ENCODE measurements at regions not wholly inside any gene's neighbourhood (a gene's known extent, or its start where the extent isn't known, plus 50 kb on each side); places are given as distances from the start of the nearest gene placed in this dataset.

- H3K4me1 ChIP-seq (replicated peaks in 1 of 2), result peaks cover 19 to 23% of the 10 kb centered on the region in 2 donors
- in situ Hi-C loops (cut with MboI; ENCODE audit: low pct_unique_long_range_greater_than_20kb in 2 of 9, low sequenced_read_pairs in 9 of 9, unreplicated experiment in 9 of 9), result no loop called here
- H3K4me3 ChIP-seq, result no peak overlapping the region
- 0 to 96% (median 83%) methylated on average over 1 to 4 of the region's 8 CpGs; no CpG with 5 or more reads in 5 of the 10 experiments for WGBS, 10 experiments
- ATAC-seq (replicated peaks in 6 of 8), result no peak
- H3K27ac ChIP-seq, result no peak overlapping the region
These were observed 496.7 kb upstream of the MYT1L start for GRCh38 chr2:2827761-2828221.

GRCh38 chr2:2827046-2827636 is 496.1 kb upstream of the MYT1L start:
- 25 to 98% (median 67%) methylated on average over 1 to 12 of the region's 16 CpGs for WGBS, 10 experiments

DNA sequence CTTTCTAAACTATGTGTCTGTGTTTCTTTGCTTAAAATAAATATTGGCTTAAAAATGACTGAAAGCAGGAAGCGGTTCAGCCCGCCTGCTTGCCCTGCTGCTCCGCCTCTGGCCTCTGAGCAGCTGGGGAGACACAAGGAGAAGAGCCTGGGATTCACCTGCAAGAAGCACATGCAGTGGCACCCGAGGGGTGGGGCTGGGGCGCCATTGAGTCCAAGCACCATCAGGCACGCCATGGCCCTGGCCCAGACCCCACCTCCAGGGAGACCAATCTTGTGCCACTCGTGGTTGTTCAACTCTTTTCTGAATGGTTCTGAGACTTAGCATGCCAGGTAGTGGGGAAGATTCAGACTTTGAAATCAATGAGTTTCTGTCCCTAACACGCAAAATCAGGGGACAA is 495.5 kb upstream of the MYT1L start:
- no peak for ATAC-seq (replicated peaks in 6 of 8)
- Histone ChIP-seq H3K4me3 (no peak overlapping the region), H3K4me1 (replicated peaks in 1 of 2) (peaks cover 11 to 14% of the 10 kb centered on the region in 2 donors), H3K27ac (no peak overlapping the region)
- WGBS, 10 experiments, result 50 to 100% (median 79%) methylated on average over 1 to 4 of the region's 8 CpGs; no CpG with 5 or more reads in 4 of the 10 experiments
- in situ Hi-C loops (cut with MboI; ENCODE audit: low pct_unique_long_range_greater_than_20kb in 2 of 9, low sequenced_read_pairs in 9 of 9, unreplicated experiment in 9 of 9), result no loop called here

More at GRCh38 chr2:2827046-2827636, 496.1 kb upstream of the MYT1L start:
- Histone ChIP-seq H3K4me1 (replicated peaks in 1 of 2) (peaks cover 15 to 19% of the 10 kb centered on the region in 2 donors), H3K4me3 (no peak overlapping the region), H3K27ac (no peak overlapping the region)
- in situ Hi-C loops (cut with MboI; ENCODE audit: low pct_unique_long_range_greater_than_20kb in 2 of 9, low sequenced_read_pairs in 9 of 9, unreplicated experiment in 9 of 9), result no loop called here
- ATAC-seq (replicated peaks in 6 of 8), result no peak

GRCh38 chr2:2826209-2826551 is 495.1 kb upstream of the MYT1L start:
- WGBS, 10 experiments, result 60 to 100% (median 69%) methylated on average over 1 to 7 of the region's 14 CpGs; no CpG with 5 or more reads in 7 of the 10 experiments
- no peak for ATAC-seq (replicated peaks in 6 of 8)
- H3K4me3 ChIP-seq, result no peak overlapping the region
- peaks cover 7 to 10% of the 10 kb centered on the region in 2 donors for H3K4me1 ChIP-seq (replicated peaks in 1 of 2)
- H3K27ac ChIP-seq, result no peak overlapping the region
- in situ Hi-C loops (cut with MboI; ENCODE audit: low pct_unique_long_range_greater_than_20kb in 2 of 9, low sequenced_read_pairs in 9 of 9, unreplicated experiment in 9 of 9), result no loop called here

- Histone ChIP-seq H3K4me3 (no peak overlapping the region), H3K27ac (no peak overlapping the region), H3K4me1 (replicated peaks in 1 of 2) (peaks cover 3 to 7% of the 10 kb centered on the region in 2 donors)
- WGBS, 10 experiments, result 40 to 96% (median 79%) methylated on average over 1 to 9 of the region's 21 CpGs; no CpG with 5 or more reads in 4 of the 10 experiments
- no peak for ATAC-seq (replicated peaks in 6 of 8)
- in situ Hi-C loops (cut with MboI; ENCODE audit: low pct_unique_long_range_greater_than_20kb in 2 of 9, low sequenced_read_pairs in 9 of 9, unreplicated experiment in 9 of 9), result no loop called here
These were observed 494.6 kb upstream of the MYT1L start for GRCh38 chr2:2825516-2826208.

GRCh38 chr2:2825062-2825461 is 494.0 kb upstream of the MYT1L start:
- H3K27ac ChIP-seq, result no peak overlapping the region
- WGBS, 10 experiments, result 40 to 95% (median 61%) methylated on average over 1 to 9 of the region's 9 CpGs; no CpG with 5 or more reads in 3 of the 10 experiments
- in situ Hi-C loops (cut with MboI; ENCODE audit: low pct_unique_long_range_greater_than_20kb in 2 of 9, low sequenced_read_pairs in 9 of 9, unreplicated experiment in 9 of 9), result no loop called here
- H3K4me3 ChIP-seq, result no peak overlapping the region
- no peak for ATAC-seq (replicated peaks in 6 of 8)
- peaks cover 3 to 7% of the 10 kb centered on the region in 2 donors for H3K4me1 ChIP-seq (replicated peaks in 1 of 2)

GRCh38 chr2:2824588-2824987 is 493.5 kb upstream of the MYT1L start:
- in situ Hi-C loops (cut with MboI; ENCODE audit: low pct_unique_long_range_greater_than_20kb in 2 of 9, low sequenced_read_pairs in 9 of 9, unreplicated experiment in 9 of 9), result no loop called here
- ATAC-seq (replicated peaks in 6 of 8), result no peak

GRCh38 chr2:2823061-2823753 is 492.1 kb upstream of the MYT1L start:
- H3K27ac ChIP-seq, result no peak overlapping the region
- in situ Hi-C loops (cut with MboI; ENCODE audit: low pct_unique_long_range_greater_than_20kb in 2 of 9, low sequenced_read_pairs in 9 of 9, unreplicated experiment in 9 of 9), result no loop called here
- no peak overlapping the region for H3K4me3 ChIP-seq
- ATAC-seq (replicated peaks in 6 of 8), result no peak
- WGBS, 10 experiments, result 0 to 100% (median 33%) methylated on average over 1 to 2 of the region's 3 CpGs; no CpG with 5 or more reads in 2 of the 10 experiments
- peaks cover 0 to 7% of the 10 kb centered on the region in 2 donors for H3K4me1 ChIP-seq (replicated peaks in 1 of 2)

More at GRCh38 chr2:2824588-2824987, 493.5 kb upstream of the MYT1L start:
- no peak overlapping the region for H3K27ac ChIP-seq
- H3K4me1 ChIP-seq (replicated peaks in 1 of 2), result peaks cover 3 to 7% of the 10 kb centered on the region in 2 donors
- no peak overlapping the region for H3K4me3 ChIP-seq
- 0 to 100% (median 90%) methylated on average over 1 to 5 of the region's 5 CpGs; no CpG with 5 or more reads in 3 of the 10 experiments for WGBS, 10 experiments

DNA sequence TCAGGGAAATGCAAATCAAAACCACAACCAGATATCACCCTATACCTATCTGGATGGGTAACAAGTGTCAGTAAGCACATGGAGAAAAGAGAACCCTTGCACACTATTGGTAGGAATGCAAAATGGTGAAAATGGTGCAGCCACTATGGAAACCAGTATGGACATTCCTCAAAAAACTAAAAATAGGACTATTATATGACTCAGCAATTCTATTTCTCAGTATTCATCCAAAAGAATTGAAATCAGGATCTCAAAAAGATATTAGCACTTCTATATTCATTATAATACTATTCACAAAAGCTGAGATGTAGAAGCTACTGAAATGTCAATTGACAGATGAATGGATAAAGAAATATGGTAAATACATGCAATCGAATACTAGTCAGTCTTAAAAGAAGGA is 491.1 kb upstream of the MYT1L start:
- H3K4me3 ChIP-seq, result no peak overlapping the region
- ATAC-seq (replicated peaks in 6 of 8), result no peak
- H3K27ac ChIP-seq, result no peak overlapping the region
- in situ Hi-C loops (cut with MboI; ENCODE audit: low pct_unique_long_range_greater_than_20kb in 2 of 9, low sequenced_read_pairs in 9 of 9, unreplicated experiment in 9 of 9), result no loop called here
- 0 to 100% (median 80%) methylated on average over 1 of the region's 1 CpG; no CpG with 5 or more reads in 1 of the 10 experiments for WGBS, 10 experiments
- peaks cover 0 to 5% of the 10 kb centered on the region in 2 donors for H3K4me1 ChIP-seq (replicated peaks in 1 of 2)

GRCh38 chr2:2812648-2813047 is 481.6 kb upstream of the MYT1L start:
- WGBS, 10 experiments, result 20 to 67% (median 65%) methylated on average over 1 to 2 of the region's 2 CpGs; no CpG with 5 or more reads in 6 of the 10 experiments
- H3K27ac ChIP-seq, result no peak overlapping the region
- in situ Hi-C loops (cut with MboI; ENCODE audit: low pct_unique_long_range_greater_than_20kb in 2 of 9, low sequenced_read_pairs in 9 of 9, unreplicated experiment in 9 of 9), result no loop called here
- H3K4me1 ChIP-seq (replicated peaks in 1 of 2), result peaks cover 0 to 4% of the 10 kb centered on the region in 2 donors
- H3K4me3 ChIP-seq, result no peak overlapping the region
- ATAC-seq (replicated peaks in 6 of 8), result no peak

DNA sequence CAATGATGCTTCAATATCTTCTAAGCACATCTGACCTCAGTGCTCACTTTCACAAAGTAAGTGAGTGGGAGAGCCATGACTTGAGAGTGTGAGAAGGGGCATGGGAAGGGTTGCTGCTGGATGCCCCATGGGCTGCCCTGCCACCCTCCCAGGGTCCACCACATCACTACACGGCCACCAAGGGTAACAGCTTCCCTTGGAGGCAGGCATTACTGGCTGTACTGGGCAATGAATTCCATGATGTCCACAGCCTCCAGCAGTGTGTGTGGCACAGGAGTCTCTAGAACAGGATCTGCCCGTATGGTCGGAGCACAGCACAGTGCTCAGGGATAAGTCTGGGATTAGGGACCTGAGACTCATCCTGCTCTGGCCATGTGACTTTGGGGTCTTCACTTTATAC is 481.0 kb upstream of the MYT1L start:
- no peak overlapping the region for H3K27ac ChIP-seq
- in situ Hi-C loops (cut with MboI; ENCODE audit: low pct_unique_long_range_greater_than_20kb in 2 of 9, low sequenced_read_pairs in 9 of 9, unreplicated experiment in 9 of 9), result no loop called here
- peaks cover 0 to 4% of the 10 kb centered on the region in 2 donors for H3K4me1 ChIP-seq (replicated peaks in 1 of 2)
- no peak overlapping the region for H3K4me3 ChIP-seq
- ATAC-seq (replicated peaks in 6 of 8), result no peak
- WGBS, 10 experiments, result 15 to 93% (median 60%) methylated on average over 2 to 3 of the region's 3 CpGs; no CpG with 5 or more reads in 5 of the 10 experiments

- 5 to 94% (median 71%) methylated on average over 2 to 6 of the region's 6 CpGs; no CpG with 5 or more reads in 2 of the 10 experiments for WGBS, 10 experiments
- in situ Hi-C loops (cut with MboI; ENCODE audit: low pct_unique_long_range_greater_than_20kb in 2 of 9, low sequenced_read_pairs in 9 of 9, unreplicated experiment in 9 of 9), result no loop called here
- no peak for ATAC-seq (replicated peaks in 6 of 8)
These were observed 479.4 kb upstream of the MYT1L start for GRCh38 chr2:2810504-2810903.

GRCh38 chr2:2809771-2810170 is 478.7 kb upstream of the MYT1L start:
- H3K4me3 ChIP-seq, result no peak overlapping the region
- peaks cover 0 to 4% of the 10 kb centered on the region in 2 donors for H3K4me1 ChIP-seq (replicated peaks in 1 of 2)
- ATAC-seq (replicated peaks in 6 of 8), result no peak
- 0 to 100% (median 73%) methylated on average over 1 to 6 of the region's 7 CpGs; no CpG with 5 or more reads in 4 of the 10 experiments for WGBS, 10 experiments
- in situ Hi-C loops (cut with MboI; ENCODE audit: low pct_unique_long_range_greater_than_20kb in 2 of 9, low sequenced_read_pairs in 9 of 9, unreplicated experiment in 9 of 9), result no loop called here
- H3K27ac ChIP-seq, result no peak overlapping the region

More at GRCh38 chr2:2810504-2810903, 479.4 kb upstream of the MYT1L start:
- Histone ChIP-seq H3K4me3 (no peak overlapping the region), H3K27ac (no peak overlapping the region), H3K4me1 (replicated peaks in 1 of 2) (peaks cover 0 to 4% of the 10 kb centered on the region in 2 donors)
